BJ (cell line): ENCODE measurements at regions not wholly inside any gene's neighbourhood (a gene's known extent, or its start where the extent isn't known, plus 50 kb on each side); places are given as distances from the start of the nearest gene placed in this dataset.

Experiments used
- CTCF ChIA-PET: fragments of 350-600 bp; formaldehyde crosslinking; extraction: SDS; loops from one replicate; lab custom pipeline; 2021; ENCODE audit warnings: antibody characterized with exemption, inconsistent platforms; lab: Yijun Ruan, JAX
- POLR2A ChIA-PET: fragments of 300-600 bp; sonication (Branson Sonifier 250); formaldehyde crosslinking; extraction: SDS; loops from one replicate; lab custom pipeline; 2021; ENCODE audit warnings: antibody characterized with exemption; lab: Charles Lee
- DNase-seq: peaks from one replicate; pipeline ENCODE4 v3.0.0-alpha.2; 2011; ENCODE audit warnings: low read depth
- H3K27me3 ChIP-seq: 2 replicates; pipeline ENCODE4 v1.6.0; 2011; ENCODE audit warnings: low read length; ENCODE audit not compliant: control insufficient read depth, insufficient read depth
- H3K36me3 ChIP-seq: 2 replicates; pipeline ENCODE4 v1.5.1; 2011; ENCODE audit warnings: low read length; ENCODE audit not compliant: control insufficient read depth, insufficient read depth
- H3K4me3 ChIP-seq: 2 replicates; pipeline ENCODE4 v1.5.1; 2011; ENCODE audit warnings: low read depth, mild to moderate bottlenecking, control low read depth, low read length
- TF ChIP-seq, protein P1 (sequence below): IDR thresholded peaks from 2 replicates; pipeline ENCODE4 v1.5.1; 2011; ENCODE audit warnings: low read depth, mild to moderate bottlenecking, control low read depth, inconsistent platforms, low read length, moderate library complexity; ENCODE audit not compliant: insufficient read depth

DNA sequence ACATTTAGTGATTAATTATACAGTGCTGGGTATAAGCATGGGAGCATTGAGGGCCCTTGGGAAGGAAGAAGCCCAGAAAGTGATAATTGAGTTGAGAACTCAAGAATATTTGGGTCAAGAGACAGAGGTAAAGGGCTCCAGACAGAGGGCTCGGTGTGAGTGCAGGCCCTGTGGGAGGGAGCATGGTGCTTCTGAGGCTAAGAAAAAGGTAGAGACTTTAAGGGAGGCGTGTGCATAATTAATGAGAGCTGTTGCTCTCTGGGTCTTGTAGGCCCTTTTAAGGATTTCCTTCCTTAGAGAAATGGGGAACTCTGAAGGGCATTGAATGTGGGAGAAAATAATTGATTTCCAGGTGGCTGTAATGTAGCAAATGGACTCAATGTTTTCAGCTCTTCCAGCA, 735.0 kb upstream of the POU3F3 start:
- Histone ChIP-seq H3K27me3 (no peaks in the 10 kb centered on the region), H3K36me3 (no peaks in the 10 kb centered on the region), H3K4me3 (no peak overlapping the region)
- DNase-seq: no peak
- POLR2A ChIA-PET: no interaction called here
- TF ChIP-seq, protein P1, sequence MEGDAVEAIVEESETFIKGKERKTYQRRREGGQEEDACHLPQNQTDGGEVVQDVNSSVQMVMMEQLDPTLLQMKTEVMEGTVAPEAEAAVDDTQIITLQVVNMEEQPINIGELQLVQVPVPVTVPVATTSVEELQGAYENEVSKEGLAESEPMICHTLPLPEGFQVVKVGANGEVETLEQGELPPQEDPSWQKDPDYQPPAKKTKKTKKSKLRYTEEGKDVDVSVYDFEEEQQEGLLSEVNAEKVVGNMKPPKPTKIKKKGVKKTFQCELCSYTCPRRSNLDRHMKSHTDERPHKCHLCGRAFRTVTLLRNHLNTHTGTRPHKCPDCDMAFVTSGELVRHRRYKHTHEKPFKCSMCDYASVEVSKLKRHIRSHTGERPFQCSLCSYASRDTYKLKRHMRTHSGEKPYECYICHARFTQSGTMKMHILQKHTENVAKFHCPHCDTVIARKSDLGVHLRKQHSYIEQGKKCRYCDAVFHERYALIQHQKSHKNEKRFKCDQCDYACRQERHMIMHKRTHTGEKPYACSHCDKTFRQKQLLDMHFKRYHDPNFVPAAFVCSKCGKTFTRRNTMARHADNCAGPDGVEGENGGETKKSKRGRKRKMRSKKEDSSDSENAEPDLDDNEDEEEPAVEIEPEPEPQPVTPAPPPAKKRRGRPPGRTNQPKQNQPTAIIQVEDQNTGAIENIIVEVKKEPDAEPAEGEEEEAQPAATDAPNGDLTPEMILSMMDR: no peak
- CTCF ChIA-PET: no interaction called here

DNA sequence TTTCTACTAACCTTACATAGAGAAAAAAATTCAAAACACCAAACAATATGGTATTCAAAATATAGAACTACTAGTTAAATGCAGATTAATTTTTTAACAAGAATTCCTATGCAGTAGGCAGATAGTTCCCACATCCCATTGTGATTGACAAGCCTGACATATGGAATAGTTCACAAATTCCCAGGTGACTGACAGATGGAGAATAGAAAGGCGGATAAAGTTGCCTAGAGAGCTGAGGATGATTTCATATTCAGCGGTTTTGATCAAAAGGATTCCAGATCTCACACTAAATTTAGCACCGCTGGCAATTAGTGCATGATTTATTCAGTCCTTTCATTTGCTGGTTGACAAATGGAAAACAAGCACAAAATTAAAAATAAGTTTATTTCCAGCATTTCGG, 733.7 kb upstream of the POU3F3 start:
- H3K4me3 ChIP-seq: no peak overlapping the region
- TF ChIP-seq, protein P1: no peak
- no peaks in the 10 kb centered on the region for H3K27me3 ChIP-seq
- ChIA-PET CTCF (no interaction called here), POLR2A (no interaction called here)
- DNase-seq: no peak
- H3K36me3 ChIP-seq: no peaks in the 10 kb centered on the region

DNA sequence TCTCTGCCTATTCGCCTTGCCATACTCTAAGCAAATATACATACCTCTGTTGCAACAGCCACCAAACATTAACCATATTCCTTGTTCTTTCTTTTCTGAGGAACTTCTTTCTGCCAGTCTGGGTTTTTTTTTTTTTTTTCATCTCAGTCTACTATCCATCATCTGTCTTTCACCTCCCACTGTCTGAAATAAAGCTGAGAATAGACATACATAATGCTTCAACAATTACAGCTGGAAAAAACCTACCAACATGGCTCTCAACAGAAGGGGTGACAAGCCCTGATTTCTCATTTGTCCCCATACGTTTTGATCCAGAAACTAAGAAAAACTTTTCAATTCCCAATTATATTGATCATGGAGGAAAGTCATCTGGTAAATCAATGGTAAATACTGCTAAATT, 728.8 kb upstream of the POU3F3 start:
- Histone ChIP-seq H3K4me3 (no peak overlapping the region), H3K27me3 (no peaks in the 10 kb centered on the region), H3K36me3 (no peaks in the 10 kb centered on the region)
- DNase-seq: no peak
- TF ChIP-seq, protein P1: no peak
- POLR2A ChIA-PET: no interaction called here
- CTCF ChIA-PET: no interaction called here

DNA sequence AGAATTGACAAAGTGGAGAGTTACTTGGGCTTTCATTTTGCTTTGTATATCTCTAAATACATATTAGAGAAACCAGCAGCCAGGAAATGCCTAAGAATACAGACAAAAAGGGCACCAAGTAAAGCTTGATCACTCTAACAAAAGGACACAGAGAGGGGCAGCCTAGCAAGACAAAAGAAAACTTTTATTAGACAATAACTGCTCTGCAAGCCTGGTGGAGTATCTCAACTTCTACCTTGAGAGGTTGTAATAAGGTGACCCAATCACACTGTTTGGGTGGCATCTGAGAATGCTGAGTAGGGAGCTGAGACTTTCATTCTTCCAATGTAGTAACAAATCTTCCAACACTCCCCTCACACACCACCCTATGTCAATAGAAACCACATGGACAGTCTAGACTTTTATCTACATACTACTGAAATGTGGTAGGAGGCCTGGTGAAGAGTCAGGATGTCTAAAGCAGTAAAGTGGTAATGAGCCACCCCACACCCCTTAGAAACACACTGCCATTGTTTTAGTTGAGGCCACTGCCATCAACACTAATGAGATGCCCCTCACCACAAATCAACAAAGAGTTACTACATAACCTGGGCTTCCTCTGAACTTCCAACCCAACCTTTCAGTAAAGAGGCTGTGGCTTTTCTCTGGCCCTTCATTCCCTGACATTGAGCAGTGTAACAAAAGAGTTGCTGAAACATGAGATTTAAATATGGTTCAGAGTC, 726.7 kb upstream of the POU3F3 start:
- TF ChIP-seq, protein P1: no peak
- Histone ChIP-seq H3K4me3 (no peak overlapping the region), H3K27me3 (no peaks in the 10 kb centered on the region), H3K36me3 (no peaks in the 10 kb centered on the region)
- ChIA-PET CTCF (no interaction called here), POLR2A (no interaction called here)
- no peak for DNase-seq

DNA sequence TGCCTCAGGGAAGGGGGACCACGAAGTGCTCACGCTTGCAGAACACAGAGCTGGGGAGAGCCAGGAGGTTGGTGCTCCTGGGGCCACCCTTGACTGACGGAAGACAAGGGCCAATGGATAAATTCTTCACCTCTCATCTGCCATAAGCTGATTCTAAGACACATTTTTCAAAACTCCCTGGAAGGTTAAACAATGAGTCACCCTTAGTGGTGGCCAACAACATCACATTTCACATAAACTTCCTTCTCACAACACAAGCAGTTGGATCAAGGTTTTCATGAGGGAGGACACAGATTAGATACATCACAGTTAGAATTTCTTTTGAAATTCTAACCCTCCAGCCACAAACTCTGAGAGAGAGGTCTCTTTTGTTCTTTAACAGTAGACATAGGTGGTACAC, 713.6 kb upstream of the POU3F3 start:
- TF ChIP-seq, protein P1: no peak
- ChIA-PET POLR2A (no interaction called here), CTCF (no interaction called here)
- H3K4me3 ChIP-seq: no peak overlapping the region
- H3K36me3 ChIP-seq: no peaks in the 10 kb centered on the region
- no peaks in the 10 kb centered on the region for H3K27me3 ChIP-seq
- DNase-seq: no peak
